Activated gamma-delta T cell treated with Interleukin-2 at 50 U/mL for 16 hours (primary cell): ENCODE measurements at regions not wholly inside any gene's neighbourhood (a gene's known extent, or its start where the extent isn't known, plus 50 kb on each side); places are given as distances from the start of the nearest gene placed in this dataset.
"Not testable (repeated sequence)": the region's sequence is repeated elsewhere in the genome, so short reads cannot be mapped to it uniquely, and the experiment has no call there.

Source experiments
- DNase-seq: peaks from one replicate; pipeline ENCODE4 v3.0.0-alpha.2; 2020

DNA sequence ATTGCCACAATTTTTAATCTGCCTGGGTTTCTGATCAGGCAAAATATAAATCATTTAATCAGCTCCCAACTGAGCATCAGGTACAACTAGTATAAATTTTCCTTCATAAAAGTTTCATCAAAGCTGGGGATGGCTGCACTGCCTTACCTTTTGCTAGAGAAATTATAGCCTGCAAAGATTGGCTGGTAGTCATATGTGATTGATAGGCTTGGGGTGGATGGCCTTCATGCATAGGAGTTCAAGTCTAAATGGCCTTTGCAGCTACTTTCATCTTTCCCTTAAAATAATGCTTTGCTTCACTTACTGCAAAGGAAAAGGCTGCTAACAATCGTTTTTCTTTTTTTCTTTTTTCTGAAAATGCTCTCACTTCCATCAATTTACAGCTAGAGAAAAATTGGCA lies 739.7 kb downstream of the CENPC start:
- no peak for DNase-seq

DNA sequence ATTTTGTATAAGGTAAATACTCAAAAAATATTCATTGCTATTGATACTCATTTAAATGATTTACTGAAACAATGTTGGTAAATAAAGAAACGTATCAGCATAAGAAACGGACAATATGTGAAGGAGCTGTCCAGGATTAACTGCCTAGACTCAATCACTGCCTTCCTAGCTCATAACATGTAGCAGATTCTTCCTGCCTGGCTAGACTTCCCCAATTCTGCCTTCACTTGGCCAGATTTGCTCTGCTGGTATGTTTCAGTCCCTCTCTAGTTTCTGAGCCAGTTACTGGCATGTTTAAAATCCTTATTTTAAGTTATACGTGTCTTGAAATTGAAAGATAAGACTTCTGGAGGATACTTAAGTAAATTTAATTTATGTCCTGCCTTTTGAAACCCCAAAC lies 740.3 kb downstream of the CENPC start:
- no peak for DNase-seq

DNA sequence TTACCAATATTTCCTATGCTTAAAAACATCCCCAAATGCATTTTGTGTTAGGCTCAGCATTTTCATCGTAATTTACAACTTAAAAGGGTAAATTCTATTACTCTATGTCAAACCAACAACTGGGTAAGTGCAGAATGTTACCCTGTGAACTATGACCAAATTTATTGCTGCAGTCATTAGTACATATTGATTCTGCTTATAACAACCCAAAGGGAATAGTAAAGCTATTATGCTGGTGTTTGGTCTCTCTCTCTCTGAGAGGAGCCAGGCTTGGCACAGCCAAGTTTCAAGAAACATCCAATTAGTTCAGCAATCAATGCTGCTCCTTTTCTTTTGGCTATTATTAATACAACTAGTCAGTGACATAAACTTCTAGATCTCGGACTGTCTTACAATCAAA lies 747.7 kb downstream of the CENPC start:
- no peak for DNase-seq

DNA sequence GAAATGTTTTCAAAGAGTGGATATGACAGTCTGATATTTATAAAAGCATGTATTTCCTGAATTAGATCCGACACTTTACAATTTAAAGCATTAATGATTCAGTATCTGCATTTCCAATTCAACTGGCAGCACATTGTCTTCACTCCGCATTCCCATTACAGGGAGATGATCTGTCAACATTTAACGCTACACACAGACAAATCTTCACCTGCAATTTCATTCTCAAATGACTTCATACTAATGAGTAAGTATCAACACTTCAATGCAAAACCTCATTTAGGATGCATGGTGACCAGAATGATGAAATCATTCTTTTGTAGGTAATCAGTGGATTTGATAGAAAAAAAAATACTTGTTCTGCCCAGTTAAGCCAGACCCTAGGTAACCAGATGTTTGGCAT lies 749.6 kb downstream of the CENPC start:
- no peak for DNase-seq

DNA sequence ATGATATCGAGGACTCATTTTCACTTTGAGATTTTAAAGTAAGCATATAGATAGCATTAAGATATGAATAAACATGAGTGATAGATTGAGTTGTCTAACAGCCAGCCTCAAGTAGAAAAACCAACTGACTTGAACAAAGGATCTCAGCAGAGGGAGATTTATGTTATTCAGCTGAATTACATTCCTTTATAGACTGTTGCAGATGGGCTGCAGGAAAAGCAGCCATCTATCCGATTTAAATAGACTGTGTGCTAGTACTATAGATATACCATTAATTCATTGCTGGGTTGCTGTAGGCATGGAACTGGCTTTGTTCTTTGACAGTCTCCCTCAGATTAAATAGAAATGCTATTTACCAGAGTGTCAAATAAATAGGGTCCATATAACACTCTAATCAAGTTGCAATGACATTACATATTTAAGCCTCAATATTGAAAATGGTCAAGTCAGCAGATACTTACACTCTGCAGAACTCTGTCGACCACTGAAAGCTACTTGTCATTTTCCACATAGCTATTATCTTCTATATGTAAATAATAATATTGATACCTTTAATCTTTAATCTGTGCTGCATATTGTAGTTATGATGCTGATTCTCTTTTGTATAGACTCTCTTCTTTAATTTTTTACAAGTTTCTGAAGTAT lies 750.8 kb downstream of the CENPC start:
- no peak for DNase-seq

DNA sequence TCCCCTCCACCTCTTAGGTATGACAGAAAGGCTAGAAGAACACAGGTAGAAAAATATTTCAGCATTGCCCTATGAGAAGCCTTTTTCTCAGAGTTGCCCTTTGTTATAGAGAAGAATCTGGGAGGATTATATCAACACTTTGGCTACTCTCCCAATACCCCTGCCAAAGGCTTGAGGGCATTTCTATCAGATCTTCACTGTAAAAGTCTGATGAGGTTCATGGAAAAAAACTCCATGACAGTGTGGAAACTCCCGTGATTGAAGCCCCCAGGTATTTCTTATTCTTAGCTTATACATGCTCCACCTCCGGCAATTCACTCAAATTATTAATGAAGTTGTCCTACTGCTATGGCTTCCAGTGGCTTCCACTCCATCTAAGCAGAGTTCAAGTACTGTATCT lies 753.6 kb downstream of the CENPC start:
- no peak for DNase-seq

DNA sequence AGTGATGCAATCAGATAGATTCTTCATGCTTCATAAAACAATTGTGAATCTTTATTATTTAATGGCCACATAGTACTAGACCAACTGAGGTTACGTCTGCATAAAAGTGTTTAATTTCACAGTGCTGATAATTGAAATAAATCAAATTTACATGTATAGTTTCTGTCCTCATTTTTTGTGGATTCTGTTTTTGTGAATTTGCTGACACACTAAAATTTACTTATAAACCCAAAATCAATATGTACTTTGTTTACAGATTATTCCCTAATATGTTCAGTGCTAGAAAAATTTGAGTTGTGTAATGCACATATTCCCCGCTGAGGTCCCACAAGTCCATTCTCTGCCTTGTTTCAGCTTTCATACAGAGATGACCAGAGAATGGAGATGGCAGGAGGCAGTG lies 759.8 kb downstream of the CENPC start:
- no peak for DNase-seq

DNA sequence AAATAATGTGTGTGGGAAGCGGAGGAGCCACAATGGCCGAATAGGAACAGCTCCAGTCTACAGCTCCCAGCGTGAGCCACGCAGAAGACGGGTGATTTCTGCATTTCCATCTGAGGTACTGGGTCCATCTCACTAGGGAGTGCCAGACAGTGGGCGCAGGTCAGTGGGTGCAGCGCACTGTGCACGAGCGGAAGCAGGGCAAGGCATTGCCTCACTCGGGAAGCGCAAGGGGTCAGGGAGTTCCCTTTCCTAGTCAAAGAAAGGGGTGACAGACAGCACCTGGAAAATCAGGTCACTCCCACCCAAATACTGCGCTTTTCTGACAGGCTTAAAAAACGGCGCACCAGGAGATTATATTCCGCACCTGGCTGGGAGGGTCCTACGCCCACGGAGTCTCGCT lies 762.6 kb downstream of the CENPC start:
- DNase-seq, result not testable (repeated sequence)

DNA sequence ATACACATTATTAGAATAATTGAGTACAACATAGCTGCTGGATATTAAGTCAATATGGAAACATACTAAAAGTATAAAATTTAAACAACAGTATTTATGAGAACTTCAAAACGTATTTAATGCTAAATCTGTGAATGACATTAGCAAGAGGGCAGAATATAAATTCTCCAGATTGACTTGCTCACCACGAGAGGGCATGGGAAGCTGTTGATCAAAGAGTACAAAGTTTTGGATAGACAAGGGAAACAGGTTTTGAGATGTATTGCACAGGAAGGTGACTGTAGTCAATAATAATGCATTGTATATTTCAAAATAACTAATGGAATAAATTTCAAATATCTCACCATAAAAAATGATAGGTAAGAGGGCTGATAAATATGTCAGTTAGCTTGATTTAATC lies 768.2 kb downstream of the CENPC start:
- DNase-seq, result no peak

DNA sequence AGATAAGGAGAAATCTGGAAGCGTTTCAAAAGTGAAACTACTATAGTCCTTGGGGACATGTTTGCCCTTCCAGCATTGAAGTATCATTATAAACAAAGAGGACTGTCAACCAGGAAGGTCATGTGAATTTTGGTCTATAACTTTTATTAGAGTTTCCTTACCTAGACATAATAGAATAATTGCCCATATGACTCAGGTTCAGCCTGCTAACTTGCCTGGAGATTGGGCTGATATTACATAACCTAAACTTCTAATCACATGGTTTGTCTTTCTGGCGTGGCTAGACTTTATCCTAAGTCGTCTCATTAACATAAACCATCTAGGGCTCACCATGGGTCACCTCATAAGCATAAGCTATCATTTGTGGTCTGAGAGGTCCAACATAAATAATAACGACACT lies 775.9 kb downstream of the CENPC start:
- DNase-seq, result no peak

DNA sequence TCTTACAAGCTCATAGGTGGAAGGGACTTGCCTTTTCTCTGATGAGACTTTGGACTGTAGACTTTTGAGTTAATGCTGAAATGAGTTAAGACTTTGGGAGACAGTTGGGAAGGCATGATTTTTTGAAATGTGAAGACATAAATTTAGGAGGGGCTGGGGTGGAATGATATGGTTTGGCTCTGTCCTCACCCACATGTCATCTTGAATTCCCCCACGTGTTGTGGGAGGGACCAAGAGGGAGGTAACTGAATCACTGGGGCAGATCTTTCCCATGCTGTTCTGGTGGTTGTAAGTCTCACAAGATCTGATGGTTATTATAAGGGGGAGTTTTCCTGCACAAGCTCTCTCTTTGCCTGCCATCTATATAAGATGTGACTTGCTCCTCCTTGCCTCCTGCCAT lies 777.9 kb downstream of the CENPC start:
- DNase-seq, result no peak

DNA sequence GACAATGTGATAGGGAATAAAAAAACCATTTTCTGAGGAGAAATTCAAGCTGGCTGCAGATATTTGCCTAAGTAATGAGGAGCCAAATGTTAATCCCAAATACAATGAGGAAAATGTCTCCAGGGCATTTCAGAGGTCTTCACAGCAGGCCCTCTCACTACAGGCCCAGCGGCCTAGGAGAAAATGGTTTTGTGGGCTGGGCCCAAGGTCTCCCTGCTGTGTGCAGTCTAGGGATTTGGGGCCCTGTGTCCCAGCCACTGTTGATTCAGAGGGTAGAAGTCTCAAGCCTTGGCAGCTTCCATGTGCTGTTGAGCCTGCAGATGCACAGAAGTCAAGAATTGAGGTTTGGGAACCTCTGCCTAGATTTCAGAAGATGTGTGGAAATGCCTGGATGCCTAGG lies 778.7 kb downstream of the CENPC start:
- DNase-seq, result no peak

DNA sequence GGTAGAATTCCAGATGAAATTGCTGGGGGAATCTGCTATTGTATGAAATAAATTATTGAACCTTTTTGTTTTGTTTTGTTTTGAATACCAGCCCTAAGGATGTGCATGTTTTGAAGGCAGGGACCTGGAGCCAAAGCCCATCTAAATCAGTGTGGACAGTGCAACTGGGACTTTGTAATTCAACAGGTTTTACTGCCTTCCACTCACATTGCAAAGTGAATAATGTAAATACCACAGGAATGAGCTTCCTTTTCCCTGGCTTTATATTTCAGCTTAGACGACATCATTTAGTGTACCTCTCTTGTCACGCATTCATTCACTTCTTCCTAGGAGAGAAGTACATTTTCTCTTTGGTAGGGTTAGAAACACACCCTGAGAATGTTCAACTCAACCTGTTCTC lies 795.0 kb downstream of the CENPC start:
- no peak for DNase-seq

DNA sequence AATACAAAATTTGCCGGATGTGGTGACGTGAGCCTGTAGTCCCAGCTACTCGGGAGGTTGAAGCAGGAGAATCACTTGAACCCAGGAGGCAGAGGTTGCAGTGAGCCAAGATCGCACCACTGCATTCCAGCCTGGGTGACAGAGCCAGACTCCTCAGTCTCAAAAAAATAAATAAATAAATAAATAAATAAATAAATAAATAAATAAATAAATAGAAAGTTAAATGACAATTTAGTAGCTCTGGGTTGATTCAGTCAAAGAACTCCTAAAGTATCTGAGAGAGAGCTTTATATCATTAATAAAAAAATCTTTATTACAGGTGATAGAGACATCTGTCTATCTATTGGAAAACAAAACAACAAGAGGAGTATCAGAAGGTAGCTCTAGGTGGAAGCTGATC lies 798.4 kb downstream of the CENPC start:
- not testable (repeated sequence) for DNase-seq

DNA sequence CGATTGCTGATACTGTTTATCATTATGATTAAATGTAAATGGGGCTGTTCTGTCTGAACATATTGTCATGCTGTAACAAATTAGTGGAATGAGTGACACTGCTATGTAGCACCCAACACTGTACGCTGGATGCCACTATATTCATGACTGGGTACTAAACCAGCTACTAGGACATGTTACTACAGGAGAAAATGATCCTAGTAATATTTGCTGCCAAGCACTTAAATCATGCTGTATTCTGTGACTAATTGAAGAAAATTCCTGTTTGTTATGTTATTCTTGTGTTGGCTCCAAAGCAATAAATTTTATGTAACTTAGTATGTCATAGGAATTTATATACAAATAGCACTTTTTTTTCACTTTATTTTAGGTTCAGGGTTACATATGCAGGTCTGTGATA lies 804.2 kb downstream of the CENPC start:
- no peak for DNase-seq

DNA sequence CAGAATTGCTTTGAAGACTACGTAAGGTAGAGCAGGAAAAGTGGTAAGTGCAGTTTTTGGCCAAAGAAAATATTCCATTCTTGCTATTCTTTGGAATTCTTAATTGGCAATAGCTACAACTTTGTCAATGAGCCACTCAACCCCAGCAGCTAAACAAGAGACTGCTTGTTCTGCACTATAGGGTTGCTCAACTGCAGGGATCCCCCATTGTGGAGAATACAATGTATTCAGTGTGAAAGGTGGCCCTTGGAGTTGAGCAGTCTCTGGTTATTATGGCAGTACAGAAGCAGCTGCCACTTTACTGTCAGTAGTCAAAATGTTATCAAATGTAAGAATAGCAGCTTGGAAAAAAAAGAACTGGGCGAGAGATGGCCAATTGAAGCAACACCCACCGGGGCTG lies 808.7 kb downstream of the CENPC start:
- DNase-seq, result no peak

DNA sequence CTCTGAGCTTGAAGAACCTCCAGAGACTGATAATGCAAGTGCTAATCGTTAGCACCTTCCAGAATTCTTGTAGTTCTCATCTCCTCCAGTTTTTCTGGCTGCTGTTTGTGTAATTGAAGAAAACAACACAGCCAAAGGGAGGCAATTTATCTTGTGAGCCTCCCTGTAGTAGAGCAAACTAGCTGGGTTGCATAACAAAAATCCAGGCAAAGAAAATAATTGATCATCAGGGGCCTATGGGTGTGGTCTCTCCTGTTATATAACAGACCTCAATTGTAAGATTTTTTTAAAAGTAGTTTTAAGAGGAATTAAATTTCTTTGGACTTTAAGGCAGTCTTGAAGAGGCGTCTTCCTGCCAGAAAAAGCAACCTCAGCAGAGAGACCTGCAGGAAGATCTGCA lies 817.0 kb downstream of the CENPC start:
- no peak for DNase-seq

DNA sequence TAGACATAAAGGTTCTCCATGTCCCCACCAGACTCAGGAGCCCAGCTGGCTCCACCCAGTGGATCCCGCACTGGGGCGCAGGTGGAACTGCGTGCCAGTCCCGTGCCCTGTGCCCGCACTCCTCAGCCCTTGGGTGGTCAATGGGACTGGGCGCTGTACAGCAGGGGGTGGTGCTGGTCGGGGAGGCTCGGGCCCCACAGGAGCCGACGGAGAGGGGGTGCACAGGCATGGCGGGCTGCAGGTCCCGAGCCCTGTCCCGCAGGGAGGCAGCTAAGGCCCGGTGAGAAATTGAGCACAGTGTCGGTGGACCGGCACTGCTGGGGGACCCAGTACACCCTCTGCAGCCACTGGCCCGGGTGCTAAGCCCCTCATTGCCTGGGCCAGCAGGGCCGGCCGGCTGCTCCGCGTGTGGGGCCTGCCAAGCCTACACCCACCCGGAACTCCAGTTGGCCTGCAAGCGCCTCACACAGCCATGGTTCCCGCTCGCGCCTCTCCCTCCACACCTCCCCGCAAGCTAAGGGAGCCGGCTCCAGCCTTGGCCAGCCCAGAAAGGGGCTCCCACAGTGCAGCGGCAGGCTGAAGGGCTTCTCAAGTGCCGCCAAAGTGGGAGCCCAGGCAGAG lies 832.9 kb downstream of the CENPC start:
- DNase-seq, result not testable (repeated sequence)

DNA sequence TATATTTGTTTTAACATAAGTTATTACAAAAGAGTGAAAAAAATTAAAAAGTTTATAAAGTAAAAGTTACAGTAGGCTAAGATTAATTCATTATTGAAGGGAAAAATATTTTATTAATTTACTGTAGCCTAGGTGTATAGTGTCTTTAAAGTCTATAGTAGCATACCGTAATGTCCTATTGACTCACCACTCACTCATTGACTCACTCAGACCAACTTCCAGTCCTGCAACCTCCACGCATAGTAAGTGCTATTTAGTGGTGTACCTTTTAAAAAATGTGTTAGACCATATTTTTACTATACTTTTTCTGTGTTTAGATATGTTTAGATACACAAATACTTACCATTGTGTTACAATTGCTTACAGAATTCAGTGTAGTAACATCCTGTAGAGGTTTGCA lies 841.1 kb downstream of the CENPC start:
- DNase-seq, result no peak

DNA sequence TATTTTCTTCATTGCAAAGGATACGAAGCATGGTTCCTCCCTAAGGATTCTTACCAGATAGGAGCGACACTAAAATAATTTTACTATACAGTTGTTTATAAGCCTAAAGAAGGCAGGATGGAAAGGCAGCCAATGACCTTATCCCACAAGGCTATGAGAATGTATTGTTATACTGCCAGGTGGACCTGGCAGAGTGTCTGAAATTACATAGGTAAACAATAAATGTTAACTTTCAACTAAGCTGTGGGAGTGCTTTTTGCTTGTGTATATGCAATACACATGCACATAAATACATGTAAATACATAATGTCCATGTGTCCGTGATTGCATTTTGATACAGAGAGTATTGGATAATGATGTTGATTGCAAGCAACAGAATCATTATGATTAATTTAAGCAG lies 850.6 kb downstream of the CENPC start:
- no peak for DNase-seq

DNA sequence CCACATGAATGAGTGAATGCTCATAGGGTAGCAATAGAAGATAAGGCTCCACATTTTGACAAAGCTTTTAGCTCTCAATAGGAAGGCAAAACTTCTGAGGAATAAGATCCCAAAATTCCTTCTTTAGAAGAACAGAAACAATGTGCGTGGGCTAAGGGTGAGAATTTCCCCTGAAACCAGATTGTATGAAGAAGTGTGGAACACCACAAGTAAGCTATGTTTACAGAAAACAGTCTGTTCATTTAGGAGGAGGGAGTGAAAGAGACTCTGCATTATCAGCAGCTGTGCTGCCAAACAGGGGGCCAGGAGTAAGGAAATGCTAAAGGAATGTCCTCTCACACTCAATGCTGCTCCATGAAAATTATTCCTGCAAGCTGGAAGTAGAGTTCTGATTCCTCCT lies 851.6 kb downstream of the CENPC start:
- DNase-seq, result no peak

DNA sequence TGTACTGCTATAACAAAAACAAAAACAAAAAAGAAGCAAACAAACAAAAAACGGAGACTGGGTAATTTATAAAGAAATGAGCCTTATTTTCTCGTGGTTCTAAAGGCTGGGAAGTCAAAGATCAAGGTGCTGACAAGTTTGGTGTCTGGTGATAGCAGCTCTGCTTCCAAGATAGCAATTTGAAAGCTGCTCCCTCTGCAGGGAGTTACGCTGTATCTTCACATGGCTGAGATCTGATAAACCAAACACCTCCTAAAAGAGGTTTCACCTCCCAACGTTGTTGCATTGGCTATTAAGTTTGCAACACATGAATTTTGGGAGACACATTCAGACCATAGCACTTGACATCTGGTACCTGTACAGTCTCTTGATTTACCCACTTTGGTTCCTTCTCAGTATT lies 854.2 kb downstream of the CENPC start:
- no peak for DNase-seq

DNA sequence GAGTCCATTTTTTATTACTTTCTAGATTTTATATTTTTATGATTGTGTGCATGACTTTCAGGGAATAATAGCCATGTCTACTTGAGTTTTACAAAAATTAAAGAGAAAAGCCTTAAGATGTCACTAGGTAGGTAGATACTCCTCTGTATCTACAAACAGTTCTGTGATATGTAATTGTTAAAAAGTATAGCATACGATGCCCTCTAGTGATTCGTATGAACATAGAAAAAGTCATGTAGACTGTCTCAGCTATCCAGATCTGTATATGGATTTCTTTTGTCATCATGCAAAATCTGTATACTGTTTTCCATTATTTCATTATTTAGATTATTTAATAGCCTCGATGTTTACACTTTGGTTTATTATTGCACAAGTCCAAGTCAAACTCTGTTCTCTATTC lies 856.6 kb downstream of the CENPC start:
- no peak for DNase-seq

DNA sequence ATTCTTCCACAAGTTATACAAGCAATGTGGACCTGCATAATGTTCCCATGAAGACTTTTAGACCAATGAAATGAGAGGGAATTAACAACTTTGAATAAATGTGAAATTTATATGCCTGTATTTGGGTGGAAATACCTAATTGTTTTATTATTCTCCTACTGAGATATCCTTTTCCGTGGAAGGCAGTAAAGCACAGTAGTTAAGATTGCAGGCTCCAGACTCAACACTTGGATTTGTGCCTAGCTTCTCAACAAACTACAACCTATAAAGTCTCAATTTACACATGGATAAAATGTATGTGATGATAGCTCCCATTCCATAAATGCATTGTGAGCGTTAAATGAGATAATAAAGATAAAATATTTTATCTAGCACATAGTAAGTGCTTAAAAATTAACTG lies 857.8 kb downstream of the CENPC start:
- no peak for DNase-seq

DNA sequence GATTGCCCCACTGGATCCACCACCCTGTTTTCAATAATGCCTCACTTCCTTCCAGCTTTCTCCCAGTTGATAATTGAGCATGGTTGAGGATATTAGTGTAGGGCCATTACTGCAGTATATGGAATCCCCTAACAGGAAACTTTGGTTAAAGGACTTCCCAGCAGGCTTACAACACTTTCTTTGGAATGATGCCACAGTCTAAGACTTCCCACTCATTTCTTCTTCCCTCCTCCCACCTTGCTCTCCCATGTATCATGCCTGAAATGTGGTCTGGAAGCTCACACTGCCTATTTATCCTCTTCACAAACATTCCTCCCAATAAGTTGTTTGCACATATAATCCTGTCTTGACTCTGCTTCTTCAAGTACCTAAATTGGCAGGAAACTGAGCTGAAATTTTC lies 863.3 kb downstream of the CENPC start:
- no peak for DNase-seq
